Stimulated activated CD4-positive, alpha-beta T cell treated with anti-CD3 and anti-CD28 coated beads, Interleukin-2, amount 100 ng/mL, for 48 hours (primary cell): ENCODE measurements at regions not wholly inside any gene's neighbourhood (a gene's known extent, or its start where the extent isn't known, plus 50 kb on each side); places are given as distances from the start of the nearest gene placed in this dataset.

Experiments
- DNase-seq, 2 donors: peaks; one replicate each; pipeline ENCODE4 v3.0.0-alpha.2; 2020

- no peak for DNase-seq
Observed at GRCh38 chr16:52872731-52873130, 180.0 kb downstream of the CHD9NB start.

- DNase-seq = no peak
Observed at GRCh38 chr16:52871481-52871880, 181.2 kb downstream of the CHD9NB start.

GRCh38 chr16:52869243-52869642, 183.5 kb downstream of the CHD9NB start:
- DNase-seq = no peak

GRCh38 chr16:52863000-52863399, 189.7 kb downstream of the CHD9NB start:
- DNase-seq = no peak

GRCh38 chr16:52861614-52862022, 191.1 kb downstream of the CHD9NB start:
- DNase-seq = no peak

- no peak for DNase-seq
Observed at GRCh38 chr16:52855463-52855862, 197.2 kb downstream of the CHD9NB start.

GRCh38 chr16:52852978-52853377, 199.7 kb downstream of the CHD9NB start:
- no peak for DNase-seq

GRCh38 chr16:52851211-52851740, 201.4 kb downstream of the CHD9NB start:
- DNase-seq = no peak

GRCh38 chr16:52843381-52843780, 209.3 kb downstream of the CHD9NB start:
- DNase-seq = no peak

- DNase-seq = no peak
Observed at GRCh38 chr16:52837251-52837650, 215.4 kb downstream of the CHD9NB start.

- no peak for DNase-seq
Observed at GRCh38 chr16:52834736-52835465, 217.8 kb downstream of the CHD9NB start.

- no peak for DNase-seq
Observed at GRCh38 chr16:52832771-52833170, 219.9 kb downstream of the CHD9NB start.

GRCh38 chr16:52827456-52827855, 225.2 kb downstream of the CHD9NB start:
- DNase-seq = no peak

GRCh38 chr16:52825892-52826291, 226.8 kb downstream of the CHD9NB start:
- DNase-seq = no peak

GRCh38 chr16:52819808-52820207, 232.9 kb downstream of the CHD9NB start:
- DNase-seq = no peak

GRCh38 chr16:52819405-52819804, 233.3 kb downstream of the CHD9NB start:
- DNase-seq = no peak

- DNase-seq = no peak
Observed at GRCh38 chr16:52817696-52818095, 235.0 kb downstream of the CHD9NB start.

GRCh38 chr16:52816993-52817392, 235.7 kb downstream of the CHD9NB start:
- no peak for DNase-seq

GRCh38 chr16:52812678-52813556, 239.8 kb downstream of the CHD9NB start:
- DNase-seq = no peak

GRCh38 chr16:52805559-52806168, 247.0 kb downstream of the CHD9NB start:
- no peak for DNase-seq

GRCh38 chr16:52800432-52800831, 252.3 kb downstream of the CHD9NB start:
- DNase-seq = no peak

- no peak for DNase-seq
Observed at GRCh38 chr16:52799149-52799548, 252.2 kb upstream of the TOX3 start.

- no peak for DNase-seq
Observed at GRCh38 chr16:52787709-52788108, 240.8 kb upstream of the TOX3 start.
